GM19025 (cell line): ENCODE measurements at regions not wholly inside any gene's neighbourhood (a gene's known extent, or its start where the extent isn't known, plus 50 kb on each side); places are given as distances from the start of the nearest gene placed in this dataset.

Experiments
- ATAC-seq: cut with Tn5 transposase; IDR thresholded peaks from one replicate; pipeline ENCODE4 v1.9.1; 2021; ENCODE audit warnings: mild to moderate bottlenecking, low read depth, moderate library complexity; ENCODE audit not compliant: unreplicated experiment

DNA sequence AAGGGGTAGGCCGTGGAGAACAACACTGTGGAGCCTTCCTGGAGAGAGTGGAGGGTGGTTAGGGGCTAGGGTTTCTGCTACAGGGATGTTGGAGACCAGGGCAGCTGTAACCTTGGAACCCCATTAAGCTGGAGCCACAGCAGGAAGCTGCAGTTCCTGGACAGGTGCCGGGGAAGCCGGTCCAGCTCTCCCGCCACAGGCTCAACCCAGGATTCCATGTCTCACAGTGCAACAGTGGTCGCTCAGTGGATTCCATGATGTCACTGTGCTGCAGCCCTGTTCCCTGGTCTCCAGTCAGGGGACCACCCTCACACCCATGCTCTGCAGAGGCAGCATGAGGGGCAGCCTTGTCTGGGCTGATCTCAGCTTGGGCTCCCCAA, 264.6 kb upstream of the CDYL start:
- no peak for ATAC-seq

DNA sequence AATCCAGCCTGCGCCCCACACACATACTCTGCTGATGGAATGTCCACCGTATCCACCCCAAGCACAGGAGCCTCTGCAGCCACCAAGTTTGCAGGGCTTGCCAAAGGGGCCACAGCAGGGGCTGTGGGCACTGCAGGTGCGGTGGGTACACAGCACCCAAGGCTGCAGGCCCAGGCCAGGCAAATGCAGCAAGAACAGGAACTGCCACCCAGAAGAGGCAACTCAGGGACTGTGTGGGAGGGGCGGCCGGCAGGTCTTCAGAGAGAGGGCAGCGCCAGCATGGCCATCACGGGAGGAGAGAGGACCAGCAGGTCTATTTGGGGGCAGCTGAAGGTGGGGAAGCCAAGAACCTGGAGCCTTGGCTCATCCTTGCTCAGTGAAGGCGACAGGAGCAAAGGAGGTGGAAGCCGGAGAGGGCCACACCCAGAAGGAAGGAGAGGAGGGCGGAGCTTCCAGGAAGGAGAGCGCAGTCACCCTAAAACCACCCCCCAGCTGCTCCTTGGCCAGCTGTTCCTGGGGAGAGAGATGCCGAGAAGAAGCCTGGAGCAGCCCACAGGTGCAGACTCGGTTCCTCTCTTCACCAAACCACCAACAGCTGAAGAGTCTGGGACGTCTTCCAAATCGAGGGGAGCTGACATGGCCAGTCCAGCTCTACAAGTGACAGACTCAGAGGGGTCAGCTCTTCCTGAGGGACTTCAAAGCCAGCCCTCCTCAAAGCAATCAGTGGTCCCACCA, 265.1 kb upstream of the CDYL start:
- ATAC-seq = no peak

DNA sequence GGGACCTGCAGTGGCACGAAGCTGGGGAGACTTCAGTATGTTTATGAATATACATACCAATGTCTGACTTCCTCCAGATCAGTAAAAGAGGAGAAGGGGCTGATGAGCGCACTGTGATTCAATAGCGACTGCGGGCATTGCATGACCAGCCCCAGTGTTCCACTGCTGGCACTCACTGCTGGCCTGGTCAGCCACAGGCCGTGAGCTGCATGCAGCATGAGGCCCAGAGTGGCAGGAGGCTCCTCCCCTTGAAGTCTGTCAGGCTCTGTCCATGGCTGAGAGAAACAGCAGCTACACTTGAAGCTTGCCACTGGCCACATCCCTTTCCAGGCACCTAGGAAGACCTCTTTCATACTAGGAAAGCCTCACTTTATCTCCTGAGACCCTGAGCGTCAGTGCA, 265.9 kb upstream of the CDYL start:
- ATAC-seq = no peak

DNA sequence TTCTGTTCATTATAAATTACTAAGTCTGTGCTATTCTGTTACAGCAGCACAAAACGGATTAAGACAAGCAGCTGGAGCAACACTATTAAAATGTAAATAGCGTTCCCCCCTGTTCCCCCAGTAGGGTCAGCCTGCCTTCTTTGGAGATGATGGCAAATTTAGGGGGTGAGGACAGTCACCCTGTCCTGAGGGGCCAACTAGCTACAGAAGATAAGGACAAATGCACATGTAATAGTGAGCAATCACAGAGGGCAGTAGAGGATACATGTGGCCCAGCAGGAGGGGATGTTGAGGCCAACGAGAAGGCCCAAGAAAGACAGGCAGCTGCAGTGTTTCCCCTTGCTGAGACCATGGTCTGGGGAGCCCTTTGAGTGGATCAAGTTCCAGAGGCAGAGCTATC, 266.7 kb upstream of the CDYL start:
- no peak for ATAC-seq

DNA sequence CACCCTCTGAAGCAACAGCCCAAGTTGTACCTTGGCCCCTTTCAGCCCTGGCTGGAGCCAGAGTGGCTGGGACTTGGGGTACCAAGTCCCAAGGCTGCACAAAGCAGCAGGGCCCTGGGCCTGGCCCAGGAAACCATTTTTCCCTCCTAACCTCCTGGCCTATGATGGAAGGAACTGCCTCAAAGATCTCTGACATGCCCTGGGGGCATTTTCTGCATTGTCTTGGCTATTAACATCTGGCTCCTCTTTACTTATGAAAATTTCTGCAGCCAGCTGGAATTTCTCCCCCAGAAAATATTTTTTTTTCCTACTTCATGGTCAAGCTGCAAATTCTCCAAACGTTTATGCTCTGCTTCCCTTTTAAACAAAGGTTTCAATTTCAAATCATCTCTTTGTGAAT, 269.4 kb upstream of the CDYL start:
- ATAC-seq = no peak

DNA sequence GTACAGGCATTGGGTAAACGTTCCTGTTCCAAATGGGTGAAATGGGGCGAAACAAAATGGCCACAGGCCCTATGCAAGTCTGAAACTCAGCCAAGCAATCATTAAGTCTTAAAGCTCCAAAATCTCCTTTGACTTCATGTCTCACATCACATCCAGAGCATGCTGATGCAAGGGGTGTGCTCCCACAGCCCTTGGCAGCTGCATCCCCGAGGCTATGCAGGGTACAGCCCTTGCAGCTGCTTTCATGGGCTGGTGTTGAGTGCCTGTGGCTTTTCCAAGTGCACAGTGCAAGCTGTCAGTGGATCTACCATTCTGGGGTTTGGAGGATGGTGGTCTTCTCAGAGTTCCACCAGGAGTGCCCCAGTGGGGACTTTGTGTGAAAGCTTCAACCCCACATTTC, 270.0 kb upstream of the CDYL start:
- no peak for ATAC-seq

DNA sequence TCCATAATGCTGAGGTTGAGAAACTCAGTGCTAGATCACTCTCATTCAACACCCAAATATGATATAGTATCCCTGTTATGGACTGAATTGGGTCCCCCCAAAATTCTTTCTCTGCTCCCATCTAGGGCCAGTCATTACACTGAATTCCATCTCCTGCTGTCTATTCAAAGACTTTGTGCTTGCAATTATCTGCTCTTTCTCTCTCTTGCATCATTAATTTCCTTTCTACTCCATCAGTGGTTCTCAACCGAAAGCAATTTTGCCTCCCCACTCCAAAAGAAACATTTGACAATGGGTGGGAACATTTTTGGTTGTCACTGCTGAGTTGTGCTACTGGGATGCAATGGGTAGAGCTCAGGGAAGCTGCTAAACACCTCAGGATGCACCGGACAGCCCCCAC, 271.5 kb upstream of the CDYL start:
- no peak for ATAC-seq

DNA sequence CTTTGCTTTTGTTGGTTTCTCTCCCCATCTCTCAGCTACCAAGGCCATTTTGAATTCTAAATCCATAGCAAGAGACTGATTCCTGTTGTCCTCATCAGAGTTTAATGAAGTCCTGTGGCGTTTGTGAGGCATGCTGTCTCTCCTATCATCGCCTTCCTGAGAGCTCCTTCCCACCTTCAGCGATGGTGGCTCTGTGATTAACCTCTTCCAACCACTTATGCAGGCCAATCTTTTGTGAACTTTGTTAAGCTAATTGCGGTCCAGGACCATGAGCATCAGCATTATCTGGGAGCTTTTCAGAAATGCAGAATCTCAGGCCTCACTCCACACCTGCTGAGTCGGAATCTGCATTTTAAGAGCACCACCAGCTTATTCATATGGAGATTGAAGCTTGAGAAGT, 272.5 kb upstream of the CDYL start:
- no peak for ATAC-seq

DNA sequence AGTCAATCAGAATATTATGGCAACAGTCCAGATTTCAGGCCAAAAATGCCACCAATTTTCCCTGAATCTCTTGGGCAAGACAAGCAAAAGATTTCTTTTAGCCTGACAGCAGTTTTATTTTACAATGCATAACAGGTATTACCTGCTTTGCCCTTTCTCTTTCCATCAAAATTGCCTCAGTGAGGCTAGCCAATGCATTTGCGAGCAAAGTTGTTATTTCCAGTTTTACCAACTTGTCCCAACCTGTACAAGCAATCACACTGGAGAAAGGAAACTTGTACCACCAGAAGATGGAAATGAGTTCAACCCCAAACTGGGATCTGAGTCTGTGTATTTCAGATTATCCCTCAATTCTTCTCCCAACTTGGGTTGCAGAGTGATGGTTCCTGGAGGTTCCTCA, 279.9 kb upstream of the CDYL start:
- ATAC-seq = no peak

DNA sequence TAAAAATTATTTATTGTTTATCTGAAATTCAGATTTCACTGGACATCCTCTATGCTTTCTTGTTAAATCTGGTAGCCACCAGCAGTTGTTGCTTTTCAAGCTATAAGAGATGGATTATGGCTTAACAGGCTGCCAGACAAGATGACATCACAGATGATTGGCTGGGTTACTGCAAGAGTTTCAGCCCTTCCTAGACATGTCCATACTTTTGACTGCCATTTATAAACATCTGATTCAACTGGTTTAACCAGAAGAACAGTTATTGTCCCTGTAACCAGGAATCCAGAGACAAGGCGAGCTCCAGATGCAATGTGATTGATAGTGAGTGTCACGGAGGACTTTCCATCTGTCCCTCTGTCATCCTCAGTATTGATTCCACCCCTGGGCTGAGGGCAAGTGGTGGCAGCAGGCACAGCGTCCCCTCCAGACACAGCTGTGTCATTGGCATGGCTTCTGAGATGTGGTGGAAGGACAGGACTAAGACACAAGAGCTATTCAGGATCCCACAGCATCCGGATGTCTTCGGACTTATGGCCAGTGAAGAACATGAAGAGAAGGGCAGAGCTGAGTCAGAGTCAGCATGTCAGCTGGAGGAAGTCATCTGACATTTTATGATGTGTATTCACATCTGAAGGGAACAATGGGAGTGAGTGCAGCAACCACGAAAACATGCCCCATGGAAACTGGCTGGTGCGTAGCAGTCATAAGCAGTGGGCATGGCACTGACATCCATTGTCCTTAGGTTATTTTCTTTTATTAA, 284.5 kb upstream of the CDYL start:
- no peak for ATAC-seq

DNA sequence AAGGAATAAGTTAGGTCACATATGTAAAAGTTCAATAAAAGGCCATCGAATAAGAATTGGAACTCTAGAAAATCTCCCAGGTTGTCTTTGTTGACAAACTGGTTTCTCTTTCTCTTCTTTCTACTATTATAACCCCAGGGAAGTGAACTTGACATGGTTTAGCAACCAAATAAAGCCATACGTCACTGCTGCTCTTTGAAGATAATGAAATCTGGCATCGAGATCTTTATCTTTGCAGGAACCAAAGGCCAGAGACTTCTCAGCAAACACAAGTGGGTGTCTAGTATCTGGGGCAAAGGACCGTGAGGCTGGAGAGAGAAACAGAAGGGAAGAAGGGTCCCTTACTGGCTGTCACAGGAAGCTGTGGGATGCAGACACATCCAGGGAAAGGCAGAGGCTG, 286.7 kb upstream of the CDYL start:
- no peak for ATAC-seq

DNA sequence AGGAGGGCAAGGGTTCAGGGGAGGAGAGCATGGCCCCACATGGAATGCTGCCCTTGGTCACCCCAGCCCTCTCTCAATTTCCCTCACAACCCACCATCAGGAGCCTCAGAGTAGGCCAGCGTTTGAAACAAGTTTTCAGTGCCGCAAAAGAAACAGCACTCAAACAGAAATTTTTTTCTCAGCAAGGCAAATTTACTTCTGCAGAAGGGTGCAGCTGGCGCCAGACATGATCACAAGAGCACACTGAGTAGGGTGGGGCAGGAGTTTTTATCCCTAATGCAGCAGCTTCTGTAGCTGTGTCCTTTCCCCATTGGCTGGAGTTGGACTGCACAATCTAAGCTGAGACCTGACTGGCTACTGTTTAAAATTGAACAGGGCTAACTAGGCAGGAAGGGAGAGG, 287.8 kb upstream of the CDYL start:
- ATAC-seq = no peak

DNA sequence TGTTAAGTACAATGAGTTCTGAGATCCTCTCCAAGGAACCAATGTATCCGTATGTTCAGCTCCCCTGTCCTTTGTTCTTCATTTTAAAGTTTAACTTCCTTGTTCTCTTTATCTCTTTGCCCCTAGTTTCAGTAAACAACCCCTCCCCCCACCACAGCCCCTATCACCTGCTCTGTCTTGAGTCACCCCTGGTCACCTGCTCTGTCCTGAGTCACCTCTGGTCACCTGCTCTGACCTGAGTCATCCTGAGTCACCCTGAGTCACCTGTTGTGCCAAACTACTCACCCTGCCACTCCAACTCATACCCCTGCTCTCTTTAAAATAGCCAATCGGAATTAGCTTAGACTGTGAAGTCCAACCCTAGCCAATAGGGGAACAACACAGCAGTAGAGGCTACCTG, 288.7 kb upstream of the CDYL start:
- ATAC-seq = no peak

DNA sequence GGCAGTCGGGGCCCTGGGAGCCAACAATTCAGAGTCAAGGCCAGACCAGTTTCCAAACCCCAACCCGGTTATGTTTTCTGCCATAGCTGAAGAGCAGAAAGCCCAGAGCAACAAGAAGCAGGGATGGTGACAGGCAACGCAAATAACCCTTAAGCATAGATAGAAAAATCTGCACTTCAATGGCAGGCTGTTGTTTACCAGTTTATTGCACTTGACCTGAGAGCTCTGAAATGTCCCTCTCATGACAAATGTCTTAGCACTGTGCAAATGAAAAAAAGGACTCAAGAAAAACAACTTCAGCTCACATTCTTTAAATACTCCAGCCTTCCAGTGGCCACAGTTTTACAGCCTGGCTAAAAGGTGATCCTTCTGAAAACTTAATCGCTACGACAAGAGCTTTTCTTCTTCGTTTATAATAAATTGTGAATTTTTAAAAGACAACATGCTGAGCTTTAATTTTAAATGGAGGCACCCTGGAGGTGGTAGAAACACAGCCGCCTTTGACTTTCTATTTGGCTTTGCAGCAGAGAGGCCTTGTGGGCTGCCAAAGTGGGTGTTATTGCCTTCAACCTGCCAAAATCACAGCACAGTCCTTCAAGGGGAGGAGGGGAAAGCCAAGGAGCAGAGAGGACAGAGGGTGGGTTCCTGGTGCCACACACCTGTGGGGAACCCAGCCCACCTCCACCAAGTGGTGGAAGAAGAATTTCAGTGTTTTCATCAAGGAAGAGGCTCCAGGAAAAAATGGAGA, 289.5 kb upstream of the CDYL start:
- ATAC-seq = no peak

DNA sequence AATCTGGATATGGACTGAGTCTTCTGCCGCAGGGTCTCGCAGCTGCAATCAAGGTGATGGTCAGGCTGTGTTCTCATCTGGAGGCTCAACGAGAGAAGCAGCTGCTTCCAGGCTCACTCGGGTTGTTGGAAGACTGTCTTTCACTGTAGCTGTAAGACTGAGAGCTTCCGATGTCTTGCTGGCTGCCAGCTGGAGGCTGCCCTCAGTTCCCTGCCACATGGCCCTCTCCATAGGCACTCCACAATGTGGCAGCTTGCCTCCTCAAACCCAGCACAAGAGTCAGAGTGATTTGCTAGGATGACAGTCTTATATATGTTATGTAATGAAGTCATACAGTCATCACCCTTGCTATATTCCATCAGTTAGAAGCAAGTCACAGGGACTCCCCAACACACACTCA, 290.5 kb upstream of the CDYL start:
- no peak for ATAC-seq

DNA sequence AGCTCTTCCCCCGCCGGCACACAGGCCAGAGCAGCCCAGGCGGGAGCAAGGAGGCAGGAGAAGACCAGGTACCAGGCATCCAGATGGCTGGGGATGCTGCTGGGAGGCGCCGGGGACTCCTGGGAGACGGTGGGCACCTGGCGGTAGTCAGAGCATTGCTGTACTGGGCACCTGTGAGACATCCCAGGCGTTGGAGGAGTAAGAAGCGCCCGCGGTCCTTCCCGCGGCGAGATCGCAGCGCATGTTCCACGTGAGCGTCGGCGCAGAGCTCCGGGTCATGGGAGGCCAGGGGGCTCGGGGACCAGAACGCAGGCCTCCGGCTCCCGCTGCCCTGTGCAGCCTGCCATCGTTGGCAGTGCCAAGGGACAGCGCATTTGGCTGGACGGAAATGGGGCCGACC, 293.7 kb upstream of the CDYL start:
- ATAC-seq = no peak

DNA sequence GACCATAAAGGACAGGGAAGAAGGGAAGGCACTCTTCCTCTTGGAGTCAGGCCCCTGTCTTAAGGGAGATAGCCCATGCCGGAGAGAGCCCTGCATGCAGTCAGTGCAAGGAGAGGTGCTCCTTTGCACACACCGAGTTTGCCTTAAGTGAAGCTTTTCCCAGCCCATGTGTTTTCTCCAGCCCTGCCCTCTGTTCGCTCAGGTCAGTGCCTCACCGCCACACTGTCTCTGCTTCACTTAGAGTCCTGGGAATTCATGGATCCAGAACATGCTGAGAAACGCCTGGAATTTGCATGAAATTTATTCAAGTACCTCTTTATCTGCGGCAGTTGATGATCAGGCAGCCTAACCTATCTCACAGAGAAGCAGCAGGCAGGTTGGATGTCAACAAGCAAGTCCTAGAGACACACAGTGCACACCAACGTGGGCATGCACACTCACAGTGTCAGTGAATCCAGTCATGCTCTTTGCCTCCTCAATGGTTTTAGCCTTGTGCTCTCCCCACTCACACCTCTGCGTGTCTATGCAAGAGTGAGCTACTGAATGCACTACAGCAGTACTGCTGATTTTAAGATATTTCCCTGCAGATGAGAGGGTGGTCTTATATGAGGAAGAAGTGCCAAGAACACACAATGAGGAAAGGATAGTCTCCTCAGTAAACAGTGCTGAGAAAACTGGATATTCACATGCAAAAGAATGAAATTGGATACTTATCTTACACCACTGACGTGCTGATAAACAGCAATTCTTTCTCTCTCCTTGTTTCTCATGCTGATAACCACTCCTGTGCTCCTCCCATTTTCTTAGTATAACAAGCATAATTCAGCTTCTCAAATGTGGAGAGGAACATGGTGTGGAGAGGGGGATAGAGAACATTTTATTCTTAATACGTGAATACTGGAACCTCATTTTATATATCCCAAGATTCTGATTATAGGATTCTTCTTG, 295.1 kb upstream of the CDYL start:
- ATAC-seq = no peak

DNA sequence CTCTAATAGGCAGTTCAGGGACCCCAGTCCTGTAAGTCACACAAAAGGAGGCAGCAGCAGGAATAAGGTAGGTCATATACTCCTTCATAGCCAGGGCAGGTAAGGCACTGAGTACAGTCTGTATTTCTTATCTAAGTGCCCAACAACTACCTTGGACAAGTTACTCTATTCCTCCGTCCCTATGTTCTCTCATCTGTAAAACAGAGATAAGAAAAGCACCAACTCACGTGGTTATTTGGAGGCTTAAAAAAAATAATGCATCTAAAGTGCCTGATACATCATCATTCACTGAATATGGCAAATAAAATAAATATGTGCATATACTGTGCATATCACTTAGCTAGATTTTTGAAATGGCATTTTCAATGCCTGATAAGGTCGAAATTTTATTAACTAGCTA, 298.1 kb upstream of the CDYL start:
- no peak for ATAC-seq

DNA sequence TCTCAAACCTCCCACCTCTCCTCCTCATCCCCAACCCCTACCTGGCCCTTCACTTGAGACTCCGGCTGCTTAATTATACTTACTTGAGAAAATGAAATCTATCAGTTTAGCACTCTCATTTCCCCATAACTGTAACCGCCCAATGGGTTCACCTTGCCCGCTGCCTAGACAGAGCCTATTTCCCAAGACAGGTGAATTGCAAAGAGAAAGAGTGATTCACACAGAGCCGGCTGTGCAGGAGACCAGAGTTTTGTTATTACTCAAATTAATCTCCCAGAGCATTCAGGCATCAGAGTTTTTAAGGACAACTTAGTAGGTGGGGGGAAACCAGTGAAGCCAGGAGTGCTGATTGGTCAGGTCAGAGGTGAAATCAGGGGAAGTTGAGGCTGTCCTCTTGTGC, 301.4 kb upstream of the CDYL start:
- no peak for ATAC-seq

DNA sequence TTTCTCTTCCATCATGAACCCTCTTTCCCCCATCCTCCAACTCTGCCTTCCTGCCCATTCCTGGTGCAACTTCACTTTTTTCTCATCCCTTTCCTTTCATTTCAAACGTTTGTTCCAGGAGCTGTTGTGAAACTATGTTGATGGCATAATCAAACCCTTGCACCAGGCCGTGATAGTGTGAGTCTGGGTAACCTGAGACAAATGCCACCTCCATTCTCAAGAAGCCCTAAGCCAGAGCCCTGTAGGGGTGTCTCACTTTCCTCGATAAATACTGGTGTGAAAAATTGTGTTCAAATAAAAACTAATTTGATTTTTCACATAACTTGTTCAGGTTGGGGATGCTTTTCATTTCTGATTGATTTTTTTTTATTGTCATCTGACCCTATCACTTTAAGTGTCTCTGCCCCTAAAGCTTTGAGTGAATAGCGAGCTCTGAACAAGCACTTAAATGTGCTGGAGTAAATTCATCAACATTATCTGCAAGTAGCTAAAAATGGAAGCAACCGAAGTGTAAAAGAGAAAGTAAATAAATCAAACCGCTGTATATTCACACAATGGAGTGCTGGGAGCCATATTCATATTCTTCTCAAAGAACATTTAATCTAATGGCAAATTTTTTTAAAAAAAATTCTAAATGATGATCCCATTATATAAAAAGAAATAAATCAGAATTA, 303.1 kb upstream of the CDYL start:
- ATAC-seq = no peak
